Naive thymus-derived CD4-positive, alpha-beta T cell (primary cell): ENCODE measurements at regions not wholly inside any gene's neighbourhood (a gene's known extent, or its start where the extent isn't known, plus 50 kb on each side); places are given as distances from the start of the nearest gene placed in this dataset.

Source experiments
- ATAC-seq: fragments of 150-1000 bp; cut with Tn5 transposase; 2 replicates; pipeline ENCODE4 v1.10.0; 2021; ENCODE audit warnings: mild to moderate bottlenecking, moderate library complexity
- CTCF ChIA-PET: fragments of 350-600 bp; sonication (Branson Sonifier 250); formaldehyde crosslinking; loops from one replicate; lab custom pipeline; 2021; ENCODE audit warnings: antibody characterized with exemption; lab: Charles Lee
- POLR2A ChIA-PET: fragments of 350-600 bp; sonication (Branson Sonifier 250); formaldehyde crosslinking; loops from one replicate; lab custom pipeline; 2021; ENCODE audit warnings: antibody characterized with exemption, inconsistent platforms; lab: Charles Lee
- DNase-seq, 9 donors: peaks; one replicate each; pipeline versions ENCODE4 v3.0.0 to v3.0.0-alpha.2; 2020 to 2022; ENCODE audit warnings: mixed read lengths in 1 of 9
- H3K27ac ChIP-seq: one replicate; pipeline ENCODE4 v1.7.0; 2013; ENCODE audit warnings: mild to moderate bottlenecking, low read depth, low read length, moderate library complexity
- H3K27me3 ChIP-seq, 2 donors: one replicate each; pipeline ENCODE4 v1.7.0; 2013; ENCODE audit warnings: low read length in 2 of 2, mild to moderate bottlenecking in 2 of 2, moderate library complexity in 2 of 2; ENCODE audit not compliant: control insufficient read depth in 2 of 2, insufficient read depth in 2 of 2
- H3K36me3 ChIP-seq, 3 experiments: 1 replicate in 2 of 3; 2 replicates in 1 of 3; pipeline ENCODE4 v1.7.0; 2013; ENCODE audit warnings: low read length in 3 of 3, mild to moderate bottlenecking in 3 of 3, moderate library complexity in 1 of 3; ENCODE audit not compliant: insufficient read depth in 3 of 3, control insufficient read depth in 2 of 3
- H3K4me1 ChIP-seq, 2 donors: one replicate each; pipeline ENCODE4 v1.7.0; 2013; ENCODE audit warnings: low read length in 2 of 2, mild to moderate bottlenecking in 2 of 2, moderate library complexity in 1 of 2; ENCODE audit not compliant: control insufficient read depth in 2 of 2, insufficient read depth in 2 of 2
- H3K4me3 ChIP-seq: 2 replicates; pipeline ENCODE4 v1.7.0; 2013; ENCODE audit warnings: mild to moderate bottlenecking, low read length
- H3K9me3 ChIP-seq, 3 experiments: 1 replicate in 2 of 3; 2 replicates in 1 of 3; pipeline ENCODE4 v1.7.0; 2013; ENCODE audit warnings: low read length in 3 of 3; ENCODE audit not compliant: control insufficient read depth in 2 of 3
- H3K27ac Mint-ChIP-seq, 9 donors: one replicate each; pipeline ENCODE4 v1.8.0; 2020 to 2022; ENCODE audit warnings: mixed read lengths in 9 of 9, mild to moderate bottlenecking in 8 of 9, moderate library complexity in 5 of 9, inconsistent platforms in 2 of 9
- H3K27me3 Mint-ChIP-seq, 5 donors: one replicate each; pipeline ENCODE4 v1.8.0; 2021 to 2022; ENCODE audit warnings: mixed read lengths in 5 of 5, mild to moderate bottlenecking in 1 of 5
- H3K36me3 Mint-ChIP-seq, 5 donors: one replicate each; pipeline ENCODE4 v1.8.0; 2020 to 2022; ENCODE audit warnings: mixed read lengths in 5 of 5, mild to moderate bottlenecking in 3 of 5, inconsistent platforms in 1 of 5
- H3K4me1 Mint-ChIP-seq, 7 donors: one replicate each; pipeline ENCODE4 v1.8.0; 2020 to 2022; ENCODE audit warnings: mixed read lengths in 7 of 7, mild to moderate bottlenecking in 3 of 7, inconsistent platforms in 1 of 7
- H3K4me3 Mint-ChIP-seq, 10 donors: one replicate each; pipeline ENCODE4 v1.8.0; 2020 to 2022; ENCODE audit warnings: mild to moderate bottlenecking in 10 of 10, mixed read lengths in 10 of 10, moderate library complexity in 6 of 10, inconsistent platforms in 2 of 10
- H3K9me3 Mint-ChIP-seq, 11 donors: one replicate each; pipeline ENCODE4 v1.8.0; 2020 to 2022; ENCODE audit warnings: mixed read lengths in 11 of 11, mild to moderate bottlenecking in 4 of 11, inconsistent platforms in 1 of 11, moderate library complexity in 1 of 11
- intact Hi-C, 2 donors: fragments of 100-400 bp; cut with micrococcal nuclease; formaldehyde crosslinking; loops; one replicate each; pipeline ENCODE4 v1.15.1; 2023

- POLR2A ChIA-PET: no interaction called here
- Histone ChIP-seq H3K4me1 (no peaks in the 10 kb centered on the region), H3K9me3 (no peaks in the 10 kb centered on the region), H3K27me3 (no peaks in the 10 kb centered on the region), H3K4me3 (no peak overlapping the region), H3K36me3 (no peaks in the 10 kb centered on the region), H3K27ac (no peak overlapping the region)
- intact Hi-C loops: no loop called here
- ATAC-seq (no peak), DNase-seq (no peak)
- CTCF ChIA-PET: no interaction called here
- Mint-ChIP-seq H3K9me3 (peaks cover 0 to 24% (median 5%) of the 10 kb centered on the region in 11 donors), H3K4me1 (no peaks in the 10 kb centered on the region), H3K36me3 (no peaks in the 10 kb centered on the region), H3K4me3 (no peak overlapping the region), H3K27ac (no peak overlapping the region), H3K27me3 (no peaks in the 10 kb centered on the region)
These were observed 393.1 kb downstream of the TAF11L14 start for GRCh38 chr5:18027241-18027867.

GRCh38 chr5:18028036-18028435, 393.8 kb downstream of the TAF11L14 start:
- H3K4me1 Mint-ChIP-seq: no peaks in the 10 kb centered on the region
- no peaks in the 10 kb centered on the region for H3K36me3 Mint-ChIP-seq
- ChIA-PET CTCF (no interaction called here), POLR2A (no interaction called here)
- no peak for ATAC-seq
- Histone ChIP-seq H3K27me3 (no peaks in the 10 kb centered on the region), H3K27ac (no peak overlapping the region), H3K4me3 (no peak overlapping the region), H3K9me3 (no peaks in the 10 kb centered on the region), H3K36me3 (no peaks in the 10 kb centered on the region), H3K4me1 (no peaks in the 10 kb centered on the region)
- H3K27ac Mint-ChIP-seq: no peak overlapping the region
- intact Hi-C loops: no loop called here
- no peak overlapping the region for H3K4me3 Mint-ChIP-seq
- no peak for DNase-seq
- peaks cover 0 to 24% (median 5%) of the 10 kb centered on the region in 11 donors for H3K9me3 Mint-ChIP-seq
- H3K27me3 Mint-ChIP-seq: no peaks in the 10 kb centered on the region

DNA sequence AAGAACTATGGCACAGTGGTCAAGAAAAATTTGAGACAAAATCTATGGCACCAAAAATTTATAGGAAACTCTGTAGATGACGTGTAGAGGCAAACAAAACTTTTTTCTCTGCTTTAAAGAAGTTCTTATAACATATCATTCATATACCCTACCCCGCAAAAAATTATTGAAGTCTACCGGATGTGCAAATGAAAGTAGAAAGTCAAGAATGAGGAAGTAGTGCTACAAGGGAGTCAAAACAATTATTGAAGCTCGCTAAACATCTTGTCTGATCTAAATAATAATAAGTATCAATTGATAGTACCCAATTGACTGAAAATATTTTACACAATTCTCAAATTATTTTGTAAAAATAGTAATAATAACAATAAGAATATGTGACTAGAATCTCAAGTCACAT, 398.5 kb downstream of the TAF11L14 start:
- Mint-ChIP-seq H3K4me1 (no peaks in the 10 kb centered on the region), H3K36me3 (no peaks in the 10 kb centered on the region), H3K27ac (no peak overlapping the region), H3K4me3 (no peak overlapping the region), H3K9me3 (peaks cover 0 to 14% (median 5%) of the 10 kb centered on the region in 11 donors), H3K27me3 (no peaks in the 10 kb centered on the region)
- no peaks in the 10 kb centered on the region for H3K4me1 ChIP-seq
- intact Hi-C loops: no loop called here
- DNase-seq: no peak
- no peaks in the 10 kb centered on the region for H3K36me3 ChIP-seq
- no peaks in the 10 kb centered on the region for H3K9me3 ChIP-seq
- H3K27me3 ChIP-seq: no peaks in the 10 kb centered on the region
- POLR2A ChIA-PET: no interaction called here
- ATAC-seq: no peak
- no peak overlapping the region for H3K4me3 ChIP-seq
- H3K27ac ChIP-seq: no peak overlapping the region
- CTCF ChIA-PET: no interaction called here

DNA sequence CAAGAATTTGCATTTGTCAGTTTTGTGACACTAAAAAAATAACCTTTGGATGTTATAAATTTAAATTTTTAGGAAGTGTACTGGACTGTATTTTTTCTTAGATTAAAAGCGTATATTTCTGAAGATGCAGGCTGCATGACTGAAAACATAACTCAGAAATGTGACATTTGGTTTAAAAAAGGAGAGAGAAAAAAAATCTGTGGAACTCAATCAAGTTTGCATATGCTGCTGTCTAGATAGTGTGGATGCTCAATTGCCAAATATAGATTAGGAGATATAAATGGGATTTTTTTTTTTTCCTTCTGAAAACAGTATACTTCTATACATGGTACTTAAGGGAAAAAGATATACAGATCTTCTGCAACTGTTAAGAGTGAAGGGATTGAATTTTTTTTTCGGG, 402.3 kb downstream of the TAF11L14 start:
- POLR2A ChIA-PET: no interaction called here
- no peak overlapping the region for H3K4me3 Mint-ChIP-seq

DNA sequence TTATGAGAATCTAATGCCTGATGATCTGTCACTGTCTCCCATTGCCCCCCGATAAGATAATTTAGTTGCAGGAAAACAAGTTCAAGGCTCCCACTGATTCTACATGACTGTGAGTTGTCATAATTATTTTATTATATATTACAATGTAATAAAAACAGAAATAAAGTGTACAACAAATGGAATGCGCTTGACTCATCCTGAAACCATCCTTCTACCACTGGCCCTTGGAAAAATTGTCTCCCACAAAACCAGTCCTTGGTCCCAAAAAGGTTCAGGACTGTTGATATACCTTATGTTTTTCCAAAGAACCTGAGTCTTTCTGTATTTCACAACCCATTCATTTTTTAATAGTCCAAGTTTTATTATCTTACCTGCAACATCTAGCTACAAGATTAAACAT, 403.5 kb downstream of the TAF11L14 start:
- H3K4me1 ChIP-seq: no peaks in the 10 kb centered on the region
- intact Hi-C loops: no loop called here
- H3K4me3 ChIP-seq: no peak overlapping the region
- POLR2A ChIA-PET: no interaction called here
- ATAC-seq: no peak
- no peak overlapping the region for H3K27ac Mint-ChIP-seq
- CTCF ChIA-PET: no interaction called here
- H3K27me3 Mint-ChIP-seq: no peaks in the 10 kb centered on the region
- H3K9me3 Mint-ChIP-seq: peaks cover 0 to 4% (median 0%) of the 10 kb centered on the region in 11 donors
- no peak for DNase-seq
- no peaks in the 10 kb centered on the region for H3K4me1 Mint-ChIP-seq
- no peaks in the 10 kb centered on the region for H3K36me3 ChIP-seq
- H3K9me3 ChIP-seq: no peaks in the 10 kb centered on the region
- no peaks in the 10 kb centered on the region for H3K27me3 ChIP-seq
- H3K36me3 Mint-ChIP-seq: no peaks in the 10 kb centered on the region
- no peak overlapping the region for H3K4me3 Mint-ChIP-seq
- H3K27ac ChIP-seq: no peak overlapping the region

More for the DNA sequence above, 402.3 kb downstream of the TAF11L14 start:
- Mint-ChIP-seq H3K36me3 (no peaks in the 10 kb centered on the region), H3K27ac (no peak overlapping the region), H3K27me3 (no peaks in the 10 kb centered on the region), H3K9me3 (peaks cover 0 to 10% (median 4%) of the 10 kb centered on the region in 11 donors), H3K4me1 (no peaks in the 10 kb centered on the region)
- Histone ChIP-seq H3K27ac (no peak overlapping the region), H3K9me3 (no peaks in the 10 kb centered on the region), H3K4me1 (no peaks in the 10 kb centered on the region), H3K27me3 (no peaks in the 10 kb centered on the region), H3K4me3 (no peak overlapping the region), H3K36me3 (no peaks in the 10 kb centered on the region)
- intact Hi-C loops: no loop called here
- DNase-seq (no peak), ATAC-seq (no peak)
- CTCF ChIA-PET: interaction anchor here (0.5 kb wide), 1 partner anchor 34 kb away, joined by 3 read pairs; no protein-coding TSS in a partner anchor

GRCh38 chr5:18043344-18043743, 409.1 kb downstream of the TAF11L14 start:
- Mint-ChIP-seq H3K9me3 (peaks cover 0 to 3% (median 0%) of the 10 kb centered on the region in 11 donors), H3K4me3 (no peak overlapping the region), H3K4me1 (no peaks in the 10 kb centered on the region), H3K27ac (no peak overlapping the region), H3K36me3 (no peaks in the 10 kb centered on the region), H3K27me3 (no peaks in the 10 kb centered on the region)
- Histone ChIP-seq H3K27me3 (no peaks in the 10 kb centered on the region), H3K9me3 (no peaks in the 10 kb centered on the region), H3K27ac (no peak overlapping the region), H3K36me3 (no peaks in the 10 kb centered on the region), H3K4me3 (no peak overlapping the region), H3K4me1 (no peaks in the 10 kb centered on the region)
- DNase-seq: no peak
- intact Hi-C loops: no loop called here
- CTCF ChIA-PET: no interaction called here
- POLR2A ChIA-PET: no interaction called here
- ATAC-seq: no peak

GRCh38 chr5:18048449-18048848, 414.2 kb downstream of the TAF11L14 start:
- H3K9me3 Mint-ChIP-seq: peaks cover 0 to 10% (median 3%) of the 10 kb centered on the region in 11 donors
- no peaks in the 10 kb centered on the region for H3K27me3 Mint-ChIP-seq
- intact Hi-C loops: no loop called here
- H3K4me1 Mint-ChIP-seq: no peaks in the 10 kb centered on the region
- no peaks in the 10 kb centered on the region for H3K36me3 Mint-ChIP-seq
- CTCF ChIA-PET: no interaction called here
- no peak for ATAC-seq
- H3K4me3 ChIP-seq: no peak overlapping the region
- POLR2A ChIA-PET: no interaction called here
- no peaks in the 10 kb centered on the region for H3K27me3 ChIP-seq
- H3K9me3 ChIP-seq: no peaks in the 10 kb centered on the region
- DNase-seq: no peak
- no peak overlapping the region for H3K27ac ChIP-seq
- no peaks in the 10 kb centered on the region for H3K4me1 ChIP-seq
- H3K36me3 ChIP-seq: no peaks in the 10 kb centered on the region
- no peak overlapping the region for H3K4me3 Mint-ChIP-seq
- no peak overlapping the region for H3K27ac Mint-ChIP-seq
